A549 (cell line): ENCODE measurements at regions not wholly inside any gene's neighbourhood (a gene's known extent, or its start where the extent isn't known, plus 50 kb on each side); places are given as distances from the start of the nearest gene placed in this dataset.

Experiments used
- ATAC-seq, 2 experiments: fragments of 200-7000 bp in 1 of 2; fragments of >200 bp in 1 of 2; cut with Nextera tagmentation in 1 of 2; cut with Tn5 transposase in 1 of 2; 3 replicates each; pipeline versions ENCODE4 v1.8.0 to v1.9.1; 2018 to 2020; ENCODE audit warnings: mild to moderate bottlenecking in 1 of 2, moderate library complexity in 1 of 2
- CTCF ChIA-PET: fragments of 300-600 bp; sonication (Branson Sonifier 250); formaldehyde crosslinking; extraction: SDS; loops from one replicate; lab custom pipeline; 2021; ENCODE audit warnings: antibody characterized with exemption, inconsistent platforms; lab: Yijun Ruan, JAX
- POLR2A ChIA-PET: fragments of 350-600 bp; formaldehyde crosslinking; extraction: SDS; loops from one replicate; lab custom pipeline; 2021; ENCODE audit warnings: antibody characterized with exemption, inconsistent platforms; lab: Yijun Ruan, JAX
- DNase-seq, 2 experiments: peaks; one replicate each; pipeline versions ENCODE4 v3.0.0 to v3.0.0-alpha.2; 2011 to 2016; ENCODE audit warnings: low read depth in 1 of 2, low spot score in 1 of 2
- FAIRE-seq: peaks from 2 replicates; lab custom pipeline; 2011; peaks lifted over from hg19 to GRCh38; lab: Jason Lieb, UNC
- H3K27ac ChIP-seq, 2 experiments: fragments of >200 bp; sonication (Bioruptor Twin); formaldehyde crosslinking; 3 replicates each; pipeline ENCODE4 v1.5.1; 2016 to 2017
- H3K4me1 ChIP-seq: fragments of >200 bp; sonication (Bioruptor Twin); formaldehyde crosslinking; 3 replicates; pipeline ENCODE4 v1.6.1; 2016
- H3K4me2 ChIP-seq: fragments of >200 bp; sonication (Bioruptor Twin); formaldehyde crosslinking; 3 replicates; pipeline ENCODE4 v1.6.1; 2016
- H3K4me3 ChIP-seq: fragments of >200 bp; sonication (Bioruptor Twin); formaldehyde crosslinking; 3 replicates; pipeline ENCODE4 v1.5.1; 2016
- H3K9me3 ChIP-seq: fragments of >200 bp; sonication (Bioruptor Twin); formaldehyde crosslinking; 3 replicates; pipeline ENCODE4 v1.6.1; 2016
- CBX2 ChIP-seq: fragments of 200-600 bp; sonication (generic); IDR thresholded peaks from 2 replicates; pipeline ENCODE4 v1.6.1; 2016; ENCODE audit warnings: low read depth, mild to moderate bottlenecking, borderline replicate concordance
- CHD4 ChIP-seq: fragments of 200-600 bp; sonication (generic); IDR thresholded peaks from 2 replicates; pipeline ENCODE4 v1.6.1; 2016; ENCODE audit warnings: antibody characterized with exemption, mild to moderate bottlenecking, borderline replicate concordance
- E2F6 ChIP-seq: IDR thresholded peaks from 2 replicates; pipeline ENCODE4 v1.6.1; 2012; ENCODE audit warnings: low read depth, borderline replicate concordance
- EHMT2 ChIP-seq: fragments of 200-600 bp; sonication (generic); IDR thresholded peaks from 2 replicates; pipeline ENCODE4 v1.6.1; 2016; ENCODE audit warnings: antibody characterized with exemption, low read depth, mild to moderate bottlenecking, moderate library complexity
- ESRRA ChIP-seq: fragments of 150-350 bp; IDR thresholded peaks from 2 replicates; pipeline ENCODE4 v1.6.1; 2014; ENCODE audit warnings: mild to moderate bottlenecking, low read length, borderline replicate concordance
- FOSL2 ChIP-seq, 2 experiments: fragments of 450-650 bp in 1 of 2; fragments of >200 bp in 1 of 2; sonication (Bioruptor Twin) in 1 of 2; formaldehyde crosslinking; IDR thresholded peaks; 2 replicates each; pipeline versions ENCODE4 v1.5.0 to v1.6.1; 2016 to 2020; ENCODE audit warnings: mild to moderate bottlenecking in 1 of 2, moderate library complexity in 1 of 2
- FOXS1 ChIP-seq: fragments of 250-450 bp; sonication (Bioruptor Pico); IDR thresholded peaks from 2 replicates; pipeline ENCODE4 v1.5.0; 2020; ENCODE audit warnings: mild to moderate bottlenecking, moderate library complexity
- GATA3 ChIP-seq: IDR thresholded peaks from 2 replicates; pipeline ENCODE4 v1.6.1; 2012; ENCODE audit warnings: borderline replicate concordance
- HDAC2 ChIP-seq: fragments of 200-600 bp; sonication (generic); IDR thresholded peaks from 2 replicates; pipeline ENCODE4 v1.6.1; 2016
- MAX ChIP-seq: IDR thresholded peaks from 2 replicates; pipeline ENCODE4 v1.6.1; 2012
- MYC ChIP-seq: IDR thresholded peaks from 2 replicates; pipeline ENCODE4 v1.6.1; 2012; ENCODE audit warnings: mild to moderate bottlenecking, inconsistent platforms, low read length, improper control_type of control experiment, borderline replicate concordance
- NPAS2 ChIP-seq: fragments of 250-450 bp; sonication (Bioruptor Pico); IDR thresholded peaks from 2 replicates; pipeline ENCODE4 v1.8.0; 2022; ENCODE audit warnings: mild to moderate bottlenecking, moderate library complexity, borderline replicate concordance
- RARB ChIP-seq: fragments of 250-450 bp; sonication (Bioruptor Pico); IDR thresholded peaks from 2 replicates; pipeline ENCODE4 v1.8.0; 2021; ENCODE audit warnings: mild to moderate bottlenecking, moderate library complexity
- REST ChIP-seq: fragments of 200-600 bp; sonication (generic); IDR thresholded peaks from 2 replicates; pipeline ENCODE4 v1.6.1; 2016; ENCODE audit warnings: antibody characterized with exemption, mild to moderate bottlenecking, moderate library complexity
- RFX5 ChIP-seq: fragments of 450-650 bp; IDR thresholded peaks from 2 replicates; pipeline ENCODE4 v1.7.1; 2014; ENCODE audit warnings: antibody characterized with exemption, mild to moderate bottlenecking, moderate library complexity
- USF2 ChIP-seq: fragments of 450-650 bp; IDR thresholded peaks from 2 replicates; pipeline ENCODE4 v1.6.1; 2014; ENCODE audit warnings: antibody characterized with exemption
- ZFP36 ChIP-seq: fragments of 450-650 bp; IDR thresholded peaks from 2 replicates; pipeline ENCODE4 v1.6.1; 2014; ENCODE audit warnings: borderline replicate concordance; ENCODE audit not compliant: partially characterized antibody
- ZSCAN20 ChIP-seq: fragments of 250-450 bp; sonication (Bioruptor Pico); IDR thresholded peaks from 2 replicates; pipeline ENCODE4 v1.8.0; 2022; ENCODE audit warnings: mild to moderate bottlenecking, moderate library complexity
- WGBS: methylation state at CpG from one replicate; pipeline ENCODE4 v1.1.6; 2017; ENCODE audit errors: missing lambda C conversion rate; 5-methylcytosine and 5-hydroxymethylcytosine counted together

- CTCF ChIA-PET: interaction anchor here (1.2 to 1.8 kb wide), 3 partner anchors 14 to 306 kb away, joined by 3 to 6 read pairs (median 4); no protein-coding TSS in a partner anchor
- H3K4me1 ChIP-seq: no peaks in the 10 kb centered on the region
- no peak for FAIRE-seq
- no peak overlapping the region for H3K4me3 ChIP-seq
- no peak for DNase-seq
- WGBS: 42% methylated on average over 4 of the region's 4 CpGs
- no peak overlapping the region for H3K27ac ChIP-seq
- ATAC-seq: peak; percentile 28 to 33; a peak in 2 of 6 replicates
- no peaks in the 10 kb centered on the region for H3K9me3 ChIP-seq
- POLR2A ChIA-PET: no interaction called here
- H3K4me2 ChIP-seq: no peak overlapping the region
- no peak for TF ChIP-seq CBX2
- TF ChIP-seq EHMT2: no peak
- no peak for TF ChIP-seq ZSCAN20 (CRISPR knock-in tag)
- TF ChIP-seq RARB (CRISPR knock-in tag): no peak
- no peak for TF ChIP-seq MYC
- TF ChIP-seq USF2: no peak
- no peak for TF ChIP-seq ESRRA
- no peak for TF ChIP-seq FOXS1 (CRISPR knock-in tag)
- TF ChIP-seq E2F6: no peak
Observed at GRCh38 chr3:38985981-38986380, 65.8 kb downstream of the SCN11A start.

GRCh38 chr3:38985581-38985980, 66.2 kb downstream of the SCN11A start:
- CTCF ChIA-PET: interaction anchor here (1.2 to 1.6 kb wide), 2 partner anchors 14 to 306 kb away, joined by 3 to 6 read pairs; no protein-coding TSS in a partner anchor

GRCh38 chr3:38984731-38985130, 67.0 kb downstream of the SCN11A start:
- no peak for FAIRE-seq
- H3K27ac ChIP-seq: no peak overlapping the region

More at GRCh38 chr3:38985581-38985980, 66.2 kb downstream of the SCN11A start:
- TF ChIP-seq FOSL2 (IDR thresholded peaks at IDR 0.05) (no peak), FOSL2 (CRISPR knock-in tag; IDR thresholded peaks at IDR 0.05) (peak; percentile 19; the same call in 1 of the 2 replicates), MAX (no peak)
- TF ChIP-seq, all 56 proteins: peak for 1
- FAIRE-seq: no peak
- H3K4me3 ChIP-seq: no peak overlapping the region
- no peak overlapping the region for H3K27ac ChIP-seq
- H3K9me3 ChIP-seq: no peaks in the 10 kb centered on the region
- peak; percentile 36 to 60; a peak in 2 of 6 replicates for ATAC-seq
- POLR2A ChIA-PET: no interaction called here
- peak in 1 of 2 experiments; percentile 23 for DNase-seq
- H3K4me1 ChIP-seq: no peaks in the 10 kb centered on the region
- no peak overlapping the region for H3K4me2 ChIP-seq

GRCh38 chr3:38984110-38984509, 67.6 kb downstream of the SCN11A start:
- DNase-seq: no peak
- no peak for ATAC-seq
- TF ChIP-seq HDAC2: no peak
- no peak for TF ChIP-seq RFX5
- TF ChIP-seq REST: no peak
- FAIRE-seq: no peak
- H3K4me1 ChIP-seq: no peaks in the 10 kb centered on the region
- no peak overlapping the region for H3K27ac ChIP-seq
- ChIA-PET POLR2A (no interaction called here), CTCF (interaction anchor here (0.6 to 1.6 kb wide), 4 partner anchors 11 to 55 kb away, joined by 3 to 5 read pairs (median 4); no protein-coding TSS in a partner anchor)
- H3K4me2 ChIP-seq: no peak overlapping the region
- no peak overlapping the region for H3K4me3 ChIP-seq
- H3K9me3 ChIP-seq: no peaks in the 10 kb centered on the region

More at GRCh38 chr3:38984731-38985130, 67.0 kb downstream of the SCN11A start:
- Histone ChIP-seq H3K9me3 (no peaks in the 10 kb centered on the region), H3K4me1 (no peaks in the 10 kb centered on the region), H3K4me2 (no peak overlapping the region), H3K4me3 (no peak overlapping the region)
- ChIA-PET POLR2A (no interaction called here), CTCF (interaction anchor here (0.8 to 1.6 kb wide), 2 partner anchors 15 to 20 kb away, joined by 3 to 5 read pairs; no protein-coding TSS in a partner anchor)
- 43% methylated on average over 7 of the region's 7 CpGs for WGBS
- TF ChIP-seq ZFP36 (no peak), CBX2 (no peak), EHMT2 (no peak), CHD4 (no peak), GATA3 (no peak), NPAS2 (CRISPR knock-in tag) (no peak)
- ATAC-seq (no peak), DNase-seq (no peak)
